ENCODE measurements at regions not wholly inside any gene's neighbourhood (a gene's known extent, or its start where the extent isn't known, plus 50 kb on each side); places are given as distances from the start of the nearest gene placed in this dataset.

- no peaks in the 10 kb centered on the region for H4K20me1 ChIP-seq (ENCODE audit: insufficient read depth, low read length)
- no peaks in the 10 kb centered on the region for H3K36me3 Mint-ChIP-seq
- no peak overlapping the region for H3K27ac Mint-ChIP-seq
- no peak overlapping the region for H3K4me3 ChIP-seq (replicated peaks in 1 of 3; ENCODE audit: low read depth in 2 of 3, low read length in 3 of 3)
- H3K9me3 Mint-ChIP-seq: peaks cover 0 to 14% (median 6%) of the 10 kb centered on the region in 7 donors
- H2AFZ ChIP-seq (ENCODE audit: insufficient read depth, low read depth, low read length, poor library complexity, severe bottlenecking): no peak overlapping the region
- no peak overlapping the region for H3K4me3 Mint-ChIP-seq
- no peak for TF ChIP-seq CTCF (IDR thresholded peaks at IDR 0.05)
- H3K9ac ChIP-seq (ENCODE audit: insufficient read depth, low read length, poor library complexity, severe bottlenecking): no peak overlapping the region
- no peaks in the 10 kb centered on the region for H3K4me1 Mint-ChIP-seq
- H3K27me3 ChIP-seq (ENCODE audit: control insufficient read depth in 2 of 2, insufficient read depth in 2 of 2, low read length in 2 of 2): no peaks in the 10 kb centered on the region
- H3K79me2 ChIP-seq (ENCODE audit: insufficient read depth, low read length): no peaks in the 10 kb centered on the region
- intact Hi-C loops (cut with micrococcal nuclease): no loop called here
- H3K4me2 ChIP-seq (replicated peaks; ENCODE audit: extremely low read depth, low read length, poor library complexity, severe bottlenecking): no peak overlapping the region
- no peak overlapping the region for H3K27ac ChIP-seq (ENCODE audit: low read depth in 1 of 2, low read length in 2 of 2)
- peaks cover 7 to 9% of the 10 kb centered on the region in 2 donors for H3K9me3 ChIP-seq (replicated peaks in 1 of 2; ENCODE audit: control insufficient read depth in 1 of 2, insufficient read depth in 1 of 2, low read length in 2 of 2)
- no peaks in the 10 kb centered on the region for H3K4me1 ChIP-seq (ENCODE audit: control insufficient read depth in 1 of 2, insufficient read depth in 2 of 2, low read length in 2 of 2)
- no peaks in the 10 kb centered on the region for H3K36me3 ChIP-seq (replicated peaks in 1 of 2; ENCODE audit: control insufficient read depth in 1 of 2, insufficient read depth in 2 of 2, low read length in 2 of 2)
- no peak for DNase-seq
- H3K27me3 Mint-ChIP-seq (ENCODE audit: low read depth in 3 of 3): peaks cover 0 to 4% (median 0%) of the 10 kb centered on the region in 3 donors
- WGBS (ENCODE audit: insufficient coverage): 95% methylated on average over 2 of the region's 6 CpGs
Observed at GRCh38 chr13:34883396-34883795, 58.7 kb upstream of the NBEA start.

- intact Hi-C loops (cut with micrococcal nuclease): no loop called here
- no peaks in the 10 kb centered on the region for H3K4me1 Mint-ChIP-seq
- H3K27me3 ChIP-seq (ENCODE audit: control insufficient read depth in 2 of 2, insufficient read depth in 2 of 2, low read length in 2 of 2): no peaks in the 10 kb centered on the region
- peaks cover 0 to 14% (median 6%) of the 10 kb centered on the region in 7 donors for H3K9me3 Mint-ChIP-seq
- H3K4me1 ChIP-seq (ENCODE audit: control insufficient read depth in 1 of 2, insufficient read depth in 2 of 2, low read length in 2 of 2): no peaks in the 10 kb centered on the region
- WGBS (ENCODE audit: insufficient coverage): 67% methylated on average over 1 of the region's 2 CpGs
- TF ChIP-seq CTCF (IDR thresholded peaks at IDR 0.05): no peak
- H3K79me2 ChIP-seq (ENCODE audit: insufficient read depth, low read length): no peaks in the 10 kb centered on the region
- no peaks in the 10 kb centered on the region for H3K36me3 Mint-ChIP-seq
- H3K4me3 ChIP-seq (replicated peaks in 1 of 3; ENCODE audit: low read depth in 2 of 3, low read length in 3 of 3): no peak overlapping the region
- no peak overlapping the region for H3K9ac ChIP-seq (ENCODE audit: insufficient read depth, low read length, poor library complexity, severe bottlenecking)
- H3K27me3 Mint-ChIP-seq (ENCODE audit: low read depth in 3 of 3): peaks cover 0 to 4% (median 0%) of the 10 kb centered on the region in 3 donors
- H4K20me1 ChIP-seq (ENCODE audit: insufficient read depth, low read length): no peaks in the 10 kb centered on the region
- no peak overlapping the region for H3K27ac ChIP-seq (ENCODE audit: low read depth in 1 of 2, low read length in 2 of 2)
- no peak for DNase-seq
- peaks cover 7 to 9% of the 10 kb centered on the region in 2 donors for H3K9me3 ChIP-seq (replicated peaks in 1 of 2; ENCODE audit: control insufficient read depth in 1 of 2, insufficient read depth in 1 of 2, low read length in 2 of 2)
- no peak overlapping the region for H3K27ac Mint-ChIP-seq
- no peaks in the 10 kb centered on the region for H3K36me3 ChIP-seq (replicated peaks in 1 of 2; ENCODE audit: control insufficient read depth in 1 of 2, insufficient read depth in 2 of 2, low read length in 2 of 2)
- H3K4me3 Mint-ChIP-seq: no peak overlapping the region
- no peak overlapping the region for H3K4me2 ChIP-seq (replicated peaks; ENCODE audit: extremely low read depth, low read length, poor library complexity, severe bottlenecking)
- H2AFZ ChIP-seq (ENCODE audit: insufficient read depth, low read depth, low read length, poor library complexity, severe bottlenecking): no peak overlapping the region
Observed at GRCh38 chr13:34884366-34884765, 57.7 kb upstream of the NBEA start.
